ENCODE measurements at regions not wholly inside any gene's neighbourhood (a gene's known extent, or its start where the extent isn't known, plus 50 kb on each side); places are given as distances from the start of the nearest gene placed in this dataset.
A peak's percentile ranks its signal among the peaks of the same experiment; 100 is the strongest.
"Not testable (repeated sequence)": the region's sequence is repeated elsewhere in the genome, so short reads cannot be mapped to it uniquely, and the experiment has no call there.

DNA sequence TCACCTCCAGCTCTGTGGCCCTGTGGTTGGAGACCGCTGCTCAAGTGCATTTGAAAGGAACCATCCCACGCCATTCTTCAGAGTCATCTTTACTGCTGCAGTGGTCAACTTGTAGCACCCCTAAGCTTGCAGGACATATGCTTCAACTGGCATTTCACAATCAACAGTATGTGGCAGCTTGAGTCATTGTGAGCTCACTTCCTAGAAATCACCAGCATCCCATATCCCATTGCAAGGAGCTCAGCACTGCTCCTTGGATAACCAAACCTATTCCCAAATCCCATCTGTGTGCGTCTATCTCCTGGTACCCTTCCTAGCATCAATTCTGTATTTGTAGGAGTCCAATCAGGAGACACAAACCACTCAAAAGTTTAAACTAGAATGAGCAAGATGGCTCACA lies 51.0 kb upstream of the OR4F29 start:
- H3K27me3 ChIP-seq, H3K36me3 ChIP-seq, H3K9me3 ChIP-seq, H3K4me3 ChIP-seq: not testable (repeated sequence)
- DNase-seq, result peak; percentile 32
